MM.1S (cell line): ENCODE measurements at regions not wholly inside any gene's neighbourhood (a gene's known extent, or its start where the extent isn't known, plus 50 kb on each side); places are given as distances from the start of the nearest gene placed in this dataset.
A peak's percentile ranks its signal among the peaks of the same experiment; 100 is the strongest.

Experiments used
- DNase-seq: peaks from one replicate; pipeline ENCODE4 v3.0.0-alpha.2; 2015
- H2AFZ ChIP-seq: fragments of 300-600 bp; sonication (generic); 2 replicates; pipeline ENCODE4 v1.6.0; 2016; ENCODE audit warnings: antibody characterized with exemption, low read length
- H3F3A ChIP-seq: fragments of 300-600 bp; sonication (generic); 2 replicates; pipeline ENCODE4 v1.6.1; 2016; ENCODE audit warnings: mild to moderate bottlenecking, antibody characterized with exemption, low read length, moderate library complexity, mixed read lengths; ENCODE audit not compliant: insufficient read depth
- H3K27ac ChIP-seq: fragments of 300-600 bp; sonication (generic); 2 replicates; pipeline ENCODE4 v1.5.1; 2016; ENCODE audit warnings: mild to moderate bottlenecking, low read length
- H3K27me3 ChIP-seq: fragments of 300-600 bp; sonication (generic); replicated peaks from 2 replicates; pipeline ENCODE4 v1.6.0; 2016; ENCODE audit warnings: low read length; ENCODE audit not compliant: insufficient read depth
- H3K36me3 ChIP-seq: fragments of 300-600 bp; sonication (generic); replicated peaks from 2 replicates; pipeline ENCODE4 v1.6.1; 2016; ENCODE audit warnings: mild to moderate bottlenecking, low read length, mixed read lengths; ENCODE audit not compliant: insufficient read depth
- H3K4me1 ChIP-seq: fragments of 300-600 bp; sonication (generic); 2 replicates; pipeline ENCODE4 v1.6.1; 2016; ENCODE audit warnings: low read length, mixed read lengths
- H3K4me2 ChIP-seq: fragments of 300-600 bp; sonication (generic); 2 replicates; pipeline ENCODE4 v1.6.0; 2016; ENCODE audit warnings: low read depth, low read length
- H3K4me3 ChIP-seq: fragments of 300-600 bp; sonication (generic); 2 replicates; pipeline ENCODE4 v1.5.1; 2016; ENCODE audit warnings: low read length, mixed read lengths
- H3K79me2 ChIP-seq: fragments of 300-600 bp; sonication (generic); 2 replicates; pipeline ENCODE4 v1.6.1; 2016; ENCODE audit warnings: mixed run types, low read length, mixed read lengths
- H3K9ac ChIP-seq: fragments of 300-600 bp; sonication (generic); 2 replicates; pipeline ENCODE4 v1.6.1; 2016; ENCODE audit warnings: low read length, mixed read lengths
- H3K9me2 ChIP-seq: fragments of 300-600 bp; sonication (generic); replicated peaks from 2 replicates; pipeline ENCODE4 v1.6.1; 2016; ENCODE audit warnings: mild to moderate bottlenecking, low read length, mixed read lengths; ENCODE audit not compliant: insufficient read depth
- H3K9me3 ChIP-seq: fragments of 300-600 bp; sonication (generic); replicated peaks from 2 replicates; pipeline ENCODE4 v1.6.1; 2016; ENCODE audit warnings: mild to moderate bottlenecking, low read length, mixed read lengths; ENCODE audit not compliant: insufficient read depth
- H4K20me1 ChIP-seq: fragments of 300-600 bp; sonication (generic); 2 replicates; pipeline ENCODE4 v1.6.1; 2016; ENCODE audit warnings: mild to moderate bottlenecking, low read length, moderate library complexity, mixed read lengths; ENCODE audit not compliant: insufficient read depth
- EZH2 ChIP-seq: fragments of 300-600 bp; sonication (generic); optimal IDR thresholded peaks from 2 replicates; pipeline ENCODE3; 2017; ENCODE audit warnings: low read depth, mild to moderate bottlenecking, antibody characterized with exemption, low read length, mixed read lengths
- EZH2phosphoT487 ChIP-seq: fragments of 300-600 bp; sonication (generic); IDR thresholded peaks from 2 replicates; pipeline ENCODE4 v1.6.1; 2018; ENCODE audit warnings: antibody characterized with exemption, low read length
- TF ChIP-seq, protein P1 (sequence below): fragments of 300-600 bp; sonication (generic); IDR thresholded peaks from 2 replicates; pipeline ENCODE4 v1.5.1; 2016; ENCODE audit warnings: antibody characterized with exemption, low read length, mixed read lengths

DNA sequence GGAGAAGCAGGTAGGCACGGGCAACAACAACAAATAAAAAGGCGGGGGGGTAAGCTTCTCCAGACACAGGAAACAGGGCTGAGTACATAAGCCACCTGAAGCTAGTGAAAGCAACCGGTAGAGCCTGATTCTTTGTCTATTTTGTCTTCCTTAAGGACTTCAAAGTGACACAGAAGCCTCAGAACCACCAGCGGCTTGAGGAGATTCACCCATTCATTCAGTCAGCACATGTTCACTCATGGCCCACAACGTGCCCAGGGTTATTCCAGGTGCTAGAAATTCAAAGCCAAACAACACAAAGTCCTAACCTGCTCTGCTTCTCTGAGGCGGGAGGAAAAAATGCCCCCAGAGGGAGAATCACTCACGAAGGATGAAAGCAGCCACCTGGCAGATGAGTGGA, 69.3 kb upstream of the C7orf33 start:
- Histone ChIP-seq H2AFZ (no peak overlapping the region), H3K9me3 (no peaks in the 10 kb centered on the region), H3K27ac (no peak overlapping the region), H3K9me2 (no peaks in the 10 kb centered on the region), H3K4me2 (no peak overlapping the region), H3K36me3 (no peaks in the 10 kb centered on the region), H3F3A (no peaks in the 10 kb centered on the region), H3K4me3 (no peak overlapping the region), H3K27me3 (no peaks in the 10 kb centered on the region), H3K4me1 (no peaks in the 10 kb centered on the region), H4K20me1 (no peaks in the 10 kb centered on the region), H3K9ac (no peak overlapping the region), H3K79me2 (no peaks in the 10 kb centered on the region)
- DNase-seq = no peak
- TF ChIP-seq EZH2phosphoT487 (no peak), EZH2 (no peak)
- TF ChIP-seq, protein P1, sequence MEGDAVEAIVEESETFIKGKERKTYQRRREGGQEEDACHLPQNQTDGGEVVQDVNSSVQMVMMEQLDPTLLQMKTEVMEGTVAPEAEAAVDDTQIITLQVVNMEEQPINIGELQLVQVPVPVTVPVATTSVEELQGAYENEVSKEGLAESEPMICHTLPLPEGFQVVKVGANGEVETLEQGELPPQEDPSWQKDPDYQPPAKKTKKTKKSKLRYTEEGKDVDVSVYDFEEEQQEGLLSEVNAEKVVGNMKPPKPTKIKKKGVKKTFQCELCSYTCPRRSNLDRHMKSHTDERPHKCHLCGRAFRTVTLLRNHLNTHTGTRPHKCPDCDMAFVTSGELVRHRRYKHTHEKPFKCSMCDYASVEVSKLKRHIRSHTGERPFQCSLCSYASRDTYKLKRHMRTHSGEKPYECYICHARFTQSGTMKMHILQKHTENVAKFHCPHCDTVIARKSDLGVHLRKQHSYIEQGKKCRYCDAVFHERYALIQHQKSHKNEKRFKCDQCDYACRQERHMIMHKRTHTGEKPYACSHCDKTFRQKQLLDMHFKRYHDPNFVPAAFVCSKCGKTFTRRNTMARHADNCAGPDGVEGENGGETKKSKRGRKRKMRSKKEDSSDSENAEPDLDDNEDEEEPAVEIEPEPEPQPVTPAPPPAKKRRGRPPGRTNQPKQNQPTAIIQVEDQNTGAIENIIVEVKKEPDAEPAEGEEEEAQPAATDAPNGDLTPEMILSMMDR = no peak

DNA sequence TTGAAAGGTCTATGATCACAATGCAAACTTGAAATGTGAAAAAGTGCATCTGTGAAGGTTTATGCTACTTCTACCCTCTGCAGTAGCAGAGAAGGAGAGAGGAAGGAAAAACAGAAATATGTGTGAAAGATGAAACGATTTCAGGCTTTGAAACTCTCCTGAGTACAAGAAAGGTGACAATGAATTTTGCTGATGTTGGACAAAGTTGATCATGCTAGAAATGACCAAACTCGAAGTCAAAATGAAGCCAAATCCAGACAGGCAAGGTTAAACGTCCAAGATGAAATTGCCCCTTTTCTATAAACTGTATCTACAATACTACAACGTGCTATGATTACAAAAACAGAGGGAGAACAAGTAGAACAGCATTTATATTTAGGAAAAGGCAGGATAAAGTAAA, 67.0 kb upstream of the C7orf33 start:
- H3K27ac ChIP-seq = no peak overlapping the region
- H3F3A ChIP-seq = no peaks in the 10 kb centered on the region
- H3K27me3 ChIP-seq = no peaks in the 10 kb centered on the region
- 0 out of 2 replicates have a peak overlapping the region, but pooled peaks have one; percentile 1 for H2AFZ ChIP-seq
- no peaks in the 10 kb centered on the region for H4K20me1 ChIP-seq
- no peaks in the 10 kb centered on the region for H3K79me2 ChIP-seq
- DNase-seq = no peak
- H3K9me3 ChIP-seq = no peaks in the 10 kb centered on the region
- no peaks in the 10 kb centered on the region for H3K9me2 ChIP-seq
- no peak overlapping the region for H3K4me2 ChIP-seq
- no peaks in the 10 kb centered on the region for H3K4me1 ChIP-seq
- H3K36me3 ChIP-seq = no peaks in the 10 kb centered on the region
- no peak overlapping the region for H3K9ac ChIP-seq
- TF ChIP-seq EZH2 = no peak
- no peak for TF ChIP-seq EZH2phosphoT487
- TF ChIP-seq, protein P1 = no peak
- H3K4me3 ChIP-seq = no peak overlapping the region

DNA sequence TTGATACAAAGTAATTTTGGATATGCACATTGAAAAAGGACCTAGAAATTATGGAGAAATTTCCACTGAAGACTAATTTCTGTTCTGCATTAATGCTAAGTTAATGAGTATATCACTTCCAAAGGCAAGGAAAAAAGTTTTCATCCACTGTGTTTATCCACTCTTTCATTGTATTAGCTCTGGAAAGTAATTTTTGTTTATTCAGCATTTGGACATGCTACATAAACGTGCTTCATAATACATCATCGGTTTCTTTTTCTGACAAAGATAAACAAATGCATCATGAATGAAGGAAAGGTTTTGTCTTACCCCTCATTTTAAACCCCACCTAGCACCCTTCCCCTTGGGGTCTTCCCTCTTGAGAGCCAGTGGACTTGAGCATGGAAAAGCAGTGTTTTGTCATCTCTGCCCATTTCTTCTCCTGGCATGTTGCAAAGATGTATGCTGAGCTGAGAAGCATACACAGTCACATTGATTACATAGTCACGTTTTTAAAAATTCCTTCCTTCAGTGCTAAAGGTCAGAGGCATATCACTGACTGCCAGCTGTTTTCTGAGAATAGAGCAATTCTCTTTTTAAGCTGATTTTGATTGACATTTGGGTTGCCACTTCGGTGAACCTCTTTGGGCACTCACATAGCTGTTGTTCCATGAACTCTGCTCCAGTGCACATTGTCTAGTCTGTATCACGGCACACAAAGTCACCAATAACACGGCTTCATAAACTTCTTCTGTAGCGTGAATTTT, 65.9 kb upstream of the C7orf33 start:
- H4K20me1 ChIP-seq = no peaks in the 10 kb centered on the region
- no peaks in the 10 kb centered on the region for H3K27me3 ChIP-seq
- no peak for DNase-seq
- H3F3A ChIP-seq = no peaks in the 10 kb centered on the region
- no peak overlapping the region for H3K9ac ChIP-seq
- no peaks in the 10 kb centered on the region for H3K9me3 ChIP-seq
- TF ChIP-seq EZH2phosphoT487 = no peak
- no peak for TF ChIP-seq EZH2
- TF ChIP-seq, protein P1 = no peak
- H3K4me3 ChIP-seq = no peak overlapping the region
- no peaks in the 10 kb centered on the region for H3K36me3 ChIP-seq
- no peaks in the 10 kb centered on the region for H3K4me1 ChIP-seq
- no peaks in the 10 kb centered on the region for H3K79me2 ChIP-seq
- no peak overlapping the region for H2AFZ ChIP-seq
- H3K4me2 ChIP-seq = no peak overlapping the region
- H3K27ac ChIP-seq = no peak overlapping the region
- no peaks in the 10 kb centered on the region for H3K9me2 ChIP-seq
